ENCODE measurements at regions not wholly inside any gene's neighbourhood (a gene's known extent, or its start where the extent isn't known, plus 50 kb on each side); places are given as distances from the start of the nearest gene placed in this dataset.

DNA sequence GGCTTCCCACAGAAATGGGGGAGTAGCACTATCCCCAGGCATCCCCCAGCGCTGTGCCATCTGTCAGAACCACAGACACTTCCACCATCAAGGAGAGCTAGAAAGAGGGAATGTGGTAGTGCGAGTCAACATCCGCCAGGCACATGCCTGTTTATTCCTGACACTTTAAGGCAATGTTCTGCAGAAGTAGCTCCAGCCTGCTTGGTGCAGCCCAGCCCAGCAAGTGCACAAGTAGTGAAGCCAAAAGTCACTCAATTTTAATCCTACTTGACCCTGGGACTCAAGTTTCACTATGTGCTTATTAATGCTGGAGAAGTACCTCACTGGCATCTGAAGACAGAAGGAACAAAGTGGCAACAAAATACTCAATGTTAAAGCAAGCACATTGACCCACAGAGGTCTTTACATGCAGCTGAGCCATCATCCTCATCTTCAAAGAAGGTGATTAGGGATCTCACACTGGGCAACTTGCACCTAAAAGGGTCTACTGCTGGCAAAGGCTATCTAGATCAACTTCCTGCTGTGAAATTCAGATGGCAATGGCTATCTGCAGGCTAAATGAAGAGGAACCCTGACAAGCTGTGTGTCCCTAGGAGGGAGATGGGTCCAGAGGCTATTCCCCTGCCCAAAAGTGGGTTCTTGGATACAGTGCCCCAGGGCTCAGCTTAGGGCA is 61.4 kb upstream of the CLDN18 start:
- H4K20me1 ChIP-seq (ENCODE audit: insufficient read depth, low read length), result no peaks in the 10 kb centered on the region
- Mint-ChIP-seq H3K27me3 (ENCODE audit: low read depth, unreplicated experiment) (peaks cover 3% of the 10 kb centered on the region), H3K9me3 (ENCODE audit: unreplicated experiment) (peaks cover 8% of the 10 kb centered on the region), H3K4me3 (ENCODE audit: unreplicated experiment) (no peak overlapping the region), H3K27ac (ENCODE audit: unreplicated experiment) (no peak overlapping the region), H3K36me3 (ENCODE audit: low read depth, unreplicated experiment) (no peaks in the 10 kb centered on the region), H3K4me1 (ENCODE audit: low read depth, unreplicated experiment) (no peaks in the 10 kb centered on the region)
- no peak overlapping the region for H3K9ac ChIP-seq (ENCODE audit: low read length)
- no peak overlapping the region for H2AFZ ChIP-seq (ENCODE audit: low read depth, low read length)
- no peaks in the 10 kb centered on the region for H3K9me3 ChIP-seq (ENCODE audit: insufficient read depth, low read depth, low read length)
- no peaks in the 10 kb centered on the region for H3K4me1 ChIP-seq (ENCODE audit: insufficient read depth, low read length)
- H3K4me2 ChIP-seq (ENCODE audit: low read length), result no peak overlapping the region
- DNase-seq (ENCODE audit: low read depth), result no peak
- no peaks in the 10 kb centered on the region for H3K79me2 ChIP-seq (ENCODE audit: insufficient read depth, low read length)
- no peak for FAIRE-seq
- H3K4me3 ChIP-seq (ENCODE audit: insufficient read depth, low read depth, low read length), result no peak overlapping the region
- no peaks in the 10 kb centered on the region for H3K36me3 ChIP-seq (ENCODE audit: insufficient read depth, low read length)
- TF ChIP-seq, protein P1, sequence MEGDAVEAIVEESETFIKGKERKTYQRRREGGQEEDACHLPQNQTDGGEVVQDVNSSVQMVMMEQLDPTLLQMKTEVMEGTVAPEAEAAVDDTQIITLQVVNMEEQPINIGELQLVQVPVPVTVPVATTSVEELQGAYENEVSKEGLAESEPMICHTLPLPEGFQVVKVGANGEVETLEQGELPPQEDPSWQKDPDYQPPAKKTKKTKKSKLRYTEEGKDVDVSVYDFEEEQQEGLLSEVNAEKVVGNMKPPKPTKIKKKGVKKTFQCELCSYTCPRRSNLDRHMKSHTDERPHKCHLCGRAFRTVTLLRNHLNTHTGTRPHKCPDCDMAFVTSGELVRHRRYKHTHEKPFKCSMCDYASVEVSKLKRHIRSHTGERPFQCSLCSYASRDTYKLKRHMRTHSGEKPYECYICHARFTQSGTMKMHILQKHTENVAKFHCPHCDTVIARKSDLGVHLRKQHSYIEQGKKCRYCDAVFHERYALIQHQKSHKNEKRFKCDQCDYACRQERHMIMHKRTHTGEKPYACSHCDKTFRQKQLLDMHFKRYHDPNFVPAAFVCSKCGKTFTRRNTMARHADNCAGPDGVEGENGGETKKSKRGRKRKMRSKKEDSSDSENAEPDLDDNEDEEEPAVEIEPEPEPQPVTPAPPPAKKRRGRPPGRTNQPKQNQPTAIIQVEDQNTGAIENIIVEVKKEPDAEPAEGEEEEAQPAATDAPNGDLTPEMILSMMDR (IDR thresholded peaks at IDR 0.05; ENCODE audit: insufficient read depth, low read depth, low read length), result no peak
- TF ChIP-seq EZH2 (IDR thresholded peaks at IDR 0.05; ENCODE audit: insufficient read depth, low read length), result no peak
- H3K27me3 ChIP-seq (ENCODE audit: insufficient read depth, low read length), result no peaks in the 10 kb centered on the region
- no peak overlapping the region for H3K27ac ChIP-seq (ENCODE audit: low read depth, low read length)

DNA sequence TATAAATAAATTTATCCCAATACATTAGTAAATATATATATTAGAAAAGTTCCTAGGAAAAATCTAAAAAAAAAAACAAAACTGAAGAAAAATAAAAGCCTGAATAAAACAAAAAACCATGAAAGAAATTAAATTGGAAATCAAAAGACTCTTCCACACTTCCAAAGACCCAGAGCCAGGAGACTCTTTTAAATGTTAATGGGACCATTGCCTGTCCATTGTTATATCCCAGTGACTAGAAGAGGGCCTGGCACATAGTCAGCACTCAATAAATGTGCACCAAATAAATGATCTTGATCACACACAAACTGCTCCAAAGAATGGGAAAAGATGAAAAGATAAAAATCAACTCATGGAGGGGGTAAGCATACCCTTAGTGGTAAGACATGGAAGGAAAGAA is 51.3 kb upstream of the CLDN18 start:
- Histone ChIP-seq H4K20me1 (ENCODE audit: insufficient read depth, low read length) (no peaks in the 10 kb centered on the region), H3K4me2 (ENCODE audit: low read length) (no peak overlapping the region), H3K9me3 (ENCODE audit: insufficient read depth, low read depth, low read length) (no peaks in the 10 kb centered on the region), H3K27ac (ENCODE audit: low read depth, low read length) (no peak overlapping the region), H3K27me3 (ENCODE audit: insufficient read depth, low read length) (no peaks in the 10 kb centered on the region), H2AFZ (ENCODE audit: low read depth, low read length) (no peak overlapping the region), H3K4me3 (ENCODE audit: insufficient read depth, low read depth, low read length) (no peak overlapping the region), H3K36me3 (ENCODE audit: insufficient read depth, low read length) (no peaks in the 10 kb centered on the region), H3K79me2 (ENCODE audit: insufficient read depth, low read length) (no peaks in the 10 kb centered on the region), H3K9ac (ENCODE audit: low read length) (no peak overlapping the region), H3K4me1 (ENCODE audit: insufficient read depth, low read length) (no peaks in the 10 kb centered on the region)
- Mint-ChIP-seq H3K4me1 (ENCODE audit: low read depth, unreplicated experiment) (no peaks in the 10 kb centered on the region), H3K9me3 (ENCODE audit: unreplicated experiment) (peaks cover 3% of the 10 kb centered on the region), H3K36me3 (ENCODE audit: low read depth, unreplicated experiment) (no peaks in the 10 kb centered on the region), H3K27me3 (ENCODE audit: low read depth, unreplicated experiment) (peaks cover 2% of the 10 kb centered on the region), H3K4me3 (ENCODE audit: unreplicated experiment) (no peak overlapping the region), H3K27ac (ENCODE audit: unreplicated experiment) (no peak overlapping the region)
- no peak for FAIRE-seq
- DNase-seq (ENCODE audit: low read depth), result no peak
- TF ChIP-seq EZH2 (IDR thresholded peaks at IDR 0.05; ENCODE audit: insufficient read depth, low read length), result no peak
- TF ChIP-seq, protein P1 (IDR thresholded peaks at IDR 0.05; ENCODE audit: insufficient read depth, low read depth, low read length), result no peak
